MM.1S (cell line): ENCODE measurements at regions not wholly inside any gene's neighbourhood (a gene's known extent, or its start where the extent isn't known, plus 50 kb on each side); places are given as distances from the start of the nearest gene placed in this dataset.

Source experiments
- DNase-seq: peaks from one replicate; pipeline ENCODE4 v3.0.0-alpha.2; 2015
- H2AFZ ChIP-seq: fragments of 300-600 bp; sonication (generic); 2 replicates; pipeline ENCODE4 v1.6.0; 2016; ENCODE audit warnings: antibody characterized with exemption, low read length
- H3F3A ChIP-seq: fragments of 300-600 bp; sonication (generic); 2 replicates; pipeline ENCODE4 v1.6.1; 2016; ENCODE audit warnings: mild to moderate bottlenecking, antibody characterized with exemption, low read length, moderate library complexity, mixed read lengths; ENCODE audit not compliant: insufficient read depth
- H3K27ac ChIP-seq: fragments of 300-600 bp; sonication (generic); 2 replicates; pipeline ENCODE4 v1.5.1; 2016; ENCODE audit warnings: mild to moderate bottlenecking, low read length
- H3K27me3 ChIP-seq: fragments of 300-600 bp; sonication (generic); replicated peaks from 2 replicates; pipeline ENCODE4 v1.6.0; 2016; ENCODE audit warnings: low read length; ENCODE audit not compliant: insufficient read depth
- H3K36me3 ChIP-seq: fragments of 300-600 bp; sonication (generic); replicated peaks from 2 replicates; pipeline ENCODE4 v1.6.1; 2016; ENCODE audit warnings: mild to moderate bottlenecking, low read length, mixed read lengths; ENCODE audit not compliant: insufficient read depth
- H3K4me1 ChIP-seq: fragments of 300-600 bp; sonication (generic); 2 replicates; pipeline ENCODE4 v1.6.1; 2016; ENCODE audit warnings: low read length, mixed read lengths
- H3K4me2 ChIP-seq: fragments of 300-600 bp; sonication (generic); 2 replicates; pipeline ENCODE4 v1.6.0; 2016; ENCODE audit warnings: low read depth, low read length
- H3K4me3 ChIP-seq: fragments of 300-600 bp; sonication (generic); 2 replicates; pipeline ENCODE4 v1.5.1; 2016; ENCODE audit warnings: low read length, mixed read lengths
- H3K79me2 ChIP-seq: fragments of 300-600 bp; sonication (generic); 2 replicates; pipeline ENCODE4 v1.6.1; 2016; ENCODE audit warnings: mixed run types, low read length, mixed read lengths
- H3K9ac ChIP-seq: fragments of 300-600 bp; sonication (generic); 2 replicates; pipeline ENCODE4 v1.6.1; 2016; ENCODE audit warnings: low read length, mixed read lengths
- H3K9me2 ChIP-seq: fragments of 300-600 bp; sonication (generic); replicated peaks from 2 replicates; pipeline ENCODE4 v1.6.1; 2016; ENCODE audit warnings: mild to moderate bottlenecking, low read length, mixed read lengths; ENCODE audit not compliant: insufficient read depth
- H3K9me3 ChIP-seq: fragments of 300-600 bp; sonication (generic); replicated peaks from 2 replicates; pipeline ENCODE4 v1.6.1; 2016; ENCODE audit warnings: mild to moderate bottlenecking, low read length, mixed read lengths; ENCODE audit not compliant: insufficient read depth
- H4K20me1 ChIP-seq: fragments of 300-600 bp; sonication (generic); 2 replicates; pipeline ENCODE4 v1.6.1; 2016; ENCODE audit warnings: mild to moderate bottlenecking, low read length, moderate library complexity, mixed read lengths; ENCODE audit not compliant: insufficient read depth
- CTCF ChIP-seq: fragments of 300-600 bp; sonication (generic); IDR thresholded peaks from 2 replicates; pipeline ENCODE4 v1.5.1; 2016; ENCODE audit warnings: antibody characterized with exemption, low read length, mixed read lengths
- EZH2 ChIP-seq: fragments of 300-600 bp; sonication (generic); optimal IDR thresholded peaks from 2 replicates; pipeline ENCODE3; 2017; ENCODE audit warnings: low read depth, mild to moderate bottlenecking, antibody characterized with exemption, low read length, mixed read lengths
- EZH2phosphoT487 ChIP-seq: fragments of 300-600 bp; sonication (generic); IDR thresholded peaks from 2 replicates; pipeline ENCODE4 v1.6.1; 2018; ENCODE audit warnings: antibody characterized with exemption, low read length

- no peaks in the 10 kb centered on the region for H3K9me2 ChIP-seq
- H3K4me3 ChIP-seq, result no peak overlapping the region
- no peaks in the 10 kb centered on the region for H3F3A ChIP-seq
- H3K9ac ChIP-seq, result no peak overlapping the region
- no peak for DNase-seq
- H2AFZ ChIP-seq, result no peak overlapping the region
- no peaks in the 10 kb centered on the region for H3K9me3 ChIP-seq
- no peak overlapping the region for H3K4me2 ChIP-seq
- TF ChIP-seq EZH2phosphoT487, result no peak
- TF ChIP-seq CTCF, result no peak
- no peak for TF ChIP-seq EZH2
- no peaks in the 10 kb centered on the region for H3K79me2 ChIP-seq
- no peaks in the 10 kb centered on the region for H3K4me1 ChIP-seq
- no peaks in the 10 kb centered on the region for H3K36me3 ChIP-seq
- no peaks in the 10 kb centered on the region for H3K27me3 ChIP-seq
- H3K27ac ChIP-seq, result no peak overlapping the region
- H4K20me1 ChIP-seq, result no peaks in the 10 kb centered on the region
Observed at GRCh38 chr7:26506196-26506595, 214.5 kb downstream of the SNX10 start.

GRCh38 chr7:26507108-26507987, 215.7 kb downstream of the SNX10 start:
- Histone ChIP-seq H3K36me3 (no peaks in the 10 kb centered on the region), H3K9me3 (no peaks in the 10 kb centered on the region)
- no peak for TF ChIP-seq EZH2phosphoT487
- no peak for TF ChIP-seq EZH2
- no peak for TF ChIP-seq CTCF

GRCh38 chr7:26508481-26508880, 216.8 kb downstream of the SNX10 start:
- TF ChIP-seq EZH2 (no peak), CTCF (no peak), EZH2phosphoT487 (no peak)
- Histone ChIP-seq H4K20me1 (no peaks in the 10 kb centered on the region), H3K4me3 (no peak overlapping the region), H3F3A (no peaks in the 10 kb centered on the region), H3K9ac (no peak overlapping the region), H3K36me3 (no peaks in the 10 kb centered on the region), H3K27ac (no peak overlapping the region), H3K9me3 (no peaks in the 10 kb centered on the region), H3K9me2 (no peaks in the 10 kb centered on the region), H3K79me2 (no peaks in the 10 kb centered on the region), H3K4me1 (no peaks in the 10 kb centered on the region), H3K27me3 (no peaks in the 10 kb centered on the region), H3K4me2 (no peak overlapping the region), H2AFZ (no peak overlapping the region)
- DNase-seq, result no peak

More at GRCh38 chr7:26507108-26507987, 215.7 kb downstream of the SNX10 start:
- Histone ChIP-seq H3K4me1 (no peaks in the 10 kb centered on the region), H3K9me2 (no peaks in the 10 kb centered on the region), H3K4me3 (no peak overlapping the region), H3K27me3 (no peaks in the 10 kb centered on the region), H4K20me1 (no peaks in the 10 kb centered on the region), H2AFZ (no peak overlapping the region), H3K27ac (no peak overlapping the region), H3K4me2 (no peak overlapping the region), H3F3A (no peaks in the 10 kb centered on the region), H3K9ac (no peak overlapping the region), H3K79me2 (no peaks in the 10 kb centered on the region)
- DNase-seq, result no peak
